ENCODE measurements at regions not wholly inside any gene's neighbourhood (a gene's known extent, or its start where the extent isn't known, plus 50 kb on each side); places are given as distances from the start of the nearest gene placed in this dataset.

DNA sequence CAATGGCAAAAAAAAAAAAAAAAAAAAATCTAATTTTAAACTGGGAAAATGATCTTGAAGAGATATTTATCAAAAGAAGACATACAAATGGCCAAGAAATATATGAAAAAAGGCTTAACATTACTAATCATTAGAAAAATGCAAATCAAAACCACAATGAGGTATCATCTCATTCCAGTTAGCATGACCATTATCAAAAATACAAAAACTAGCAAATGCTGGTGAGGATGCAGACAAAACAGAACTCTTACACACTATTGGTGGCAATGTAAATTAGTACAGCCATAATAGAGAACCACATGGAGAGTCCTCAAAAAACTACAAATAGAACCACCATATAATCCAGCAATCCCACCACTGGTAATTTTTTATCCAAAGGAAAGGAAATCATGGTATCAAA lies 489.6 kb downstream of the TNS3 start:
- H3K36me3 ChIP-seq (replicated peaks in 1 of 2), result no peaks in the 10 kb centered on the region
- H3K27ac ChIP-seq, result no peak overlapping the region
- TF ChIP-seq POLR2A (IDR thresholded peaks at IDR 0.05), result no peak
- TF ChIP-seq, protein P1, sequence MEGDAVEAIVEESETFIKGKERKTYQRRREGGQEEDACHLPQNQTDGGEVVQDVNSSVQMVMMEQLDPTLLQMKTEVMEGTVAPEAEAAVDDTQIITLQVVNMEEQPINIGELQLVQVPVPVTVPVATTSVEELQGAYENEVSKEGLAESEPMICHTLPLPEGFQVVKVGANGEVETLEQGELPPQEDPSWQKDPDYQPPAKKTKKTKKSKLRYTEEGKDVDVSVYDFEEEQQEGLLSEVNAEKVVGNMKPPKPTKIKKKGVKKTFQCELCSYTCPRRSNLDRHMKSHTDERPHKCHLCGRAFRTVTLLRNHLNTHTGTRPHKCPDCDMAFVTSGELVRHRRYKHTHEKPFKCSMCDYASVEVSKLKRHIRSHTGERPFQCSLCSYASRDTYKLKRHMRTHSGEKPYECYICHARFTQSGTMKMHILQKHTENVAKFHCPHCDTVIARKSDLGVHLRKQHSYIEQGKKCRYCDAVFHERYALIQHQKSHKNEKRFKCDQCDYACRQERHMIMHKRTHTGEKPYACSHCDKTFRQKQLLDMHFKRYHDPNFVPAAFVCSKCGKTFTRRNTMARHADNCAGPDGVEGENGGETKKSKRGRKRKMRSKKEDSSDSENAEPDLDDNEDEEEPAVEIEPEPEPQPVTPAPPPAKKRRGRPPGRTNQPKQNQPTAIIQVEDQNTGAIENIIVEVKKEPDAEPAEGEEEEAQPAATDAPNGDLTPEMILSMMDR (IDR thresholded peaks at IDR 0.05), result no peak
- H3K9me3 ChIP-seq (replicated peaks in 1 of 3), result no peaks in the 10 kb centered on the region
- no peak overlapping the region for H3K4me3 ChIP-seq
- intact Hi-C loops (cut with DNase I), result loop anchor here (5.0 to 10.0 kb wide), 2 partner anchors 1168 to 1175 kb away; partner anchors contain the start of gene IGFBP3 (in 1 of the 2)
- no peaks in the 10 kb centered on the region for H3K4me1 ChIP-seq (replicated peaks in 1 of 2)
- DNase-seq, result no peak
- peaks cover 6% of the 10 kb centered on the region for H3K27me3 ChIP-seq

DNA sequence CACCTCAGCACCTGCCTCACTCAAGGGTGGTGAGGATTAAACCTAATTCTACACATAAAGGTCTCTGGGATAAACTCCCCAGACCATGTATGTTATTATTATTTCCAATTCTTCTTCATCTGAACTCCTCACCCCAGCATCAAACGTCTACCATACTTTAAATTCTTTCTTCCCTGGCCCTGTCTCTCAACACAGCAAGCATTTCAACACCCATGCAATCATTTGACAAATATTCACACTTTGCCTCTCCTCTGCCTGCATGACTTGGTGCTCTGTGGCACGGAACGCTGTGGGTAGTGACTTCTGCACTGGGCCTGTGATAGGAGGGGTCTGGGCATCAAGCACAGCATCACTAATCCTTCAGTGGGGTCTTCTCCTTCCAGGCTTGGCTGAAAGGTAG lies 490.8 kb downstream of the TNS3 start:
- no peak overlapping the region for H3K4me3 ChIP-seq
- no peaks in the 10 kb centered on the region for H3K36me3 ChIP-seq (replicated peaks in 1 of 2)
- no peaks in the 10 kb centered on the region for H3K4me1 ChIP-seq (replicated peaks in 1 of 2)
- H3K9me3 ChIP-seq (replicated peaks in 1 of 3), result no peaks in the 10 kb centered on the region
- TF ChIP-seq POLR2A (IDR thresholded peaks at IDR 0.05), result no peak
- TF ChIP-seq, protein P1 (IDR thresholded peaks at IDR 0.05), result no peak
- no peak overlapping the region for H3K27ac ChIP-seq
- WGBS, 4 donors, result 80 to 83% (median 83%) methylated on average over 3 of the region's 3 CpGs
- intact Hi-C loops (cut with DNase I), result loop anchor here (5.0 to 10.0 kb wide), 2 partner anchors 1166 to 1174 kb away; partner anchors contain the start of gene IGFBP3 (in 1 of the 2)
- no peak for DNase-seq
- peaks cover 6% of the 10 kb centered on the region for H3K27me3 ChIP-seq

DNA sequence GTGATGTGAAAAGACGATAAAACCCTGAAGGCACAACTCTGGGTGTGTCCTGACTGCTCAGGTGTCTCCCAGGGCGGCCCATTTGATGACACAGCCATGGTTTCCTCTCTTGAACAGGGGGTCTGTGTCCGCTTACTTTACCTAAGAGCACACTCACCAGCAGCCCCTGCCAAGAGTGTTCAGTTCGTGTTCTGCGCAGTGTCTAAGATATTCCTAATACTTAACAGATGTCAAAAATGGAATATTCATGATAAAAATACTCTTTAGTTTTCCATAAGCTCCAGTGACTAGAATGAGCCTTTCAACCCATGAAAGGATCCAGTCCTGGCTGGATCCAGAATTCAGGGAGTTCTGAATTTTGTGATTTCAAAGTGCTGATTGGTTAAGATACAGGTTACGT lies 492.4 kb downstream of the TNS3 start:
- no peaks in the 10 kb centered on the region for H3K9me3 ChIP-seq (replicated peaks in 1 of 3)
- peaks cover 6% of the 10 kb centered on the region for H3K27me3 ChIP-seq
- WGBS, 4 donors, result 68 to 81% (median 75%) methylated on average over 6 of the region's 6 CpGs
- no peak overlapping the region for H3K4me3 ChIP-seq
- no peak for DNase-seq
- no peaks in the 10 kb centered on the region for H3K36me3 ChIP-seq (replicated peaks in 1 of 2)
- H3K4me1 ChIP-seq (replicated peaks in 1 of 2), result no peaks in the 10 kb centered on the region
- intact Hi-C loops (cut with DNase I), result loop anchor here (5.0 to 10.0 kb wide), 2 partner anchors 312 to 325 kb away; no protein-coding TSS in a partner anchor
- TF ChIP-seq, protein P1 (IDR thresholded peaks at IDR 0.05), result no peak
- TF ChIP-seq POLR2A (IDR thresholded peaks at IDR 0.05), result no peak
- no peak overlapping the region for H3K27ac ChIP-seq

DNA sequence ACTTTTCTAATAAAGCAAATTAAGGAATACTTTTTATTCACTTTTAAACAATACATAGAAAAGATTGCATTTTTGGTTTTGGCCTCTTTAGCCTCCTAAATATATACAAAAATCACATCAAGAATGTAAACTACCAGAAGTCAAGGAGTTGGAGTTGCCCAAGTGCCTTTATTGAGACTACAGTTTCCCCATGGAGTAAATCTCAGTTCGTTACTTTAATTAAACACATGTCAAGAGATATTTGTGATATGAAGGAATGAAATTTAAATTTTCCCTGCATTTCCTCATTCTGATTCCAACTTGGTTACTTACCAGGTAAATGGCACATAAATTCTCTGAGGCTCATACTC lies 492.9 kb downstream of the TNS3 start:
- Histone ChIP-seq H3K27ac (no peak overlapping the region), H3K9me3 (replicated peaks in 1 of 3) (no peaks in the 10 kb centered on the region), H3K27me3 (peaks cover 6% of the 10 kb centered on the region), H3K36me3 (replicated peaks in 1 of 2) (no peaks in the 10 kb centered on the region), H3K4me3 (no peak overlapping the region), H3K4me1 (replicated peaks in 1 of 2) (no peaks in the 10 kb centered on the region)
- TF ChIP-seq, protein P1 (IDR thresholded peaks at IDR 0.05), result peak in 1 of 6 experiments; percentile 30
- TF ChIP-seq POLR2A (IDR thresholded peaks at IDR 0.05), result no peak
- 30 to 46% (median 32%) methylated on average over 1 of the region's 1 CpG for WGBS, 4 donors
- intact Hi-C loops (cut with DNase I), result loop anchor here (5.0 to 10.0 kb wide), 2 partner anchors 312 to 324 kb away; no protein-coding TSS in a partner anchor
- DNase-seq, result no peak

Data from adrenal gland (tissue), 9 donors.